Pancreas (tissue), 10 donors: ENCODE measurements at regions not wholly inside any gene's neighbourhood (a gene's known extent, or its start where the extent isn't known, plus 50 kb on each side); places are given as distances from the start of the nearest gene placed in this dataset.

Source experiments
- ATAC-seq, 4 donors: fragments of 200-7000 bp; cut with Tn5 transposase; one replicate each; pipeline versions ENCODE4 v1.8.0 to v1.9.1; 2020; ENCODE audit warnings: mild to moderate bottlenecking in 4 of 4, moderate library complexity in 4 of 4
- DNase-seq, 6 donors: peaks; one replicate each; pipeline ENCODE4 v3.0.0-alpha.2; 2020
- FAIRE-seq: peaks from 2 replicates; lab custom pipeline; 2012; peaks lifted over from hg19 to GRCh38; lab: Jason Lieb, UNC
- H3K27ac ChIP-seq, 4 donors: fragments of 200-600 bp; sonication (generic); 1 replicate in 3 of 4; 2 replicates in 1 of 4; pipeline versions ENCODE4 v1.5.0 to v1.8.0; 2020
- H3K27me3 ChIP-seq, 4 donors: fragments of 200-600 bp; one replicate each; pipeline ENCODE4 v1.8.0; 2021
- H3K36me3 ChIP-seq, 3 donors: fragments of 200-600 bp; sonication (generic) in 1 of 3; one replicate each; pipeline versions ENCODE4 v1.5.0 to v1.8.0; 2020 to 2021
- H3K4me1 ChIP-seq, 3 donors: fragments of 200-600 bp; one replicate each; pipeline ENCODE4 v1.8.0; 2021
- H3K4me3 ChIP-seq, 4 donors: fragments of 200-600 bp; sonication (generic) in 2 of 4; one replicate each; pipeline versions ENCODE4 v1.5.0 to v1.8.0; 2020 to 2021
- H3K9me3 ChIP-seq, 4 donors: fragments of 200-600 bp; one replicate each; pipeline ENCODE4 v1.8.0; 2021
- CTCF ChIP-seq, 4 donors: fragments of 200-600 bp; sonication (generic) in 3 of 4; IDR thresholded peaks; one replicate each; pipeline versions ENCODE4 v1.5.0 to v1.8.0; 2021; ENCODE audit warnings: antibody characterized with exemption in 4 of 4
- WGBS, 2 donors: extraction: QIAGEN DNeasy Blood & Tissue Kit; methylation state at CpG; one replicate each; pipeline ENCODE4 v1.1.7; 2013; 5-methylcytosine and 5-hydroxymethylcytosine counted together
- intact Hi-C, 3 donors: fragments of 100-400 bp; cut with DNase I; formaldehyde crosslinking; loops; one replicate each; pipeline versions ENCODE4 v1.11.1 to v1.14.2; 2022
- donor health status: healthy with polysubstance abuse.
- donor health status: DM: no; HTN: no; CAD: no; lungs with moderate emphysema.
- donor health status: DM: no; HTN: no; CAD: no.
- donor health status: control.
- donor health status: control.
- donor health status: Bipolar disorder and iron deficiency.
- donor health status: DM: yes; HTN: yes; CAD: no.
- donor health status: DM: no; HTN: no; CAD: no.
- donor health status: DM: no; HTN: no; CAD: no.
- donor health status: DM: yes; HTN: yes; CAD: no.

GRCh38 chr6:148081076-148081475 lies 261.6 kb upstream of the SASH1 start:
- no peak overlapping the region for H3K4me3 ChIP-seq
- TF ChIP-seq CTCF (IDR thresholded peaks at IDR 0.05): no peak
- H3K4me1 ChIP-seq: no peaks in the 10 kb centered on the region
- no peak overlapping the region for H3K27ac ChIP-seq
- FAIRE-seq: no peak
- no peak for DNase-seq
- no peaks in the 10 kb centered on the region for H3K36me3 ChIP-seq
- no peak for ATAC-seq
- 72 to 80% methylated on average over 7 of the region's 7 CpGs for WGBS, 2 donors
- no peaks in the 10 kb centered on the region for H3K27me3 ChIP-seq
- intact Hi-C loops: no loop called here
- no peaks in the 10 kb centered on the region for H3K9me3 ChIP-seq

GRCh38 chr6:148082044-148082443 lies 260.6 kb upstream of the SASH1 start:
- no peak overlapping the region for H3K4me3 ChIP-seq
- no peak for TF ChIP-seq CTCF (IDR thresholded peaks at IDR 0.05)
- FAIRE-seq (no peak), ATAC-seq (no peak), DNase-seq (no peak)
- H3K27me3 ChIP-seq: no peaks in the 10 kb centered on the region
- no peaks in the 10 kb centered on the region for H3K9me3 ChIP-seq
- no peaks in the 10 kb centered on the region for H3K36me3 ChIP-seq
- H3K27ac ChIP-seq: no peak overlapping the region
- no peaks in the 10 kb centered on the region for H3K4me1 ChIP-seq
- intact Hi-C loops: no loop called here
- WGBS, 2 donors: 26 to 27% methylated on average over 2 of the region's 2 CpGs

- intact Hi-C loops: no loop called here
- DNase-seq: no peak
- Histone ChIP-seq H3K27ac (no peak overlapping the region), H3K4me3 (no peak overlapping the region), H3K27me3 (no peaks in the 10 kb centered on the region), H3K9me3 (no peaks in the 10 kb centered on the region), H3K4me1 (no peaks in the 10 kb centered on the region), H3K36me3 (no peaks in the 10 kb centered on the region)
- TF ChIP-seq CTCF (IDR thresholded peaks at IDR 0.05): no peak
- no peak for ATAC-seq
- WGBS, 2 donors: 58 to 72% methylated on average over 2 of the region's 2 CpGs
- no peak for FAIRE-seq
Measured at GRCh38 chr6:148082696-148083095, 259.9 kb upstream of the SASH1 start.

GRCh38 chr6:148085631-148086331 lies 256.9 kb upstream of the SASH1 start:
- intact Hi-C loops: no loop called here
- WGBS, 2 donors: 87 to 92% methylated on average over 3 of the region's 3 CpGs
- Histone ChIP-seq H3K4me3 (no peak overlapping the region), H3K4me1 (no peaks in the 10 kb centered on the region), H3K27me3 (no peaks in the 10 kb centered on the region), H3K36me3 (no peaks in the 10 kb centered on the region), H3K27ac (no peak overlapping the region), H3K9me3 (no peaks in the 10 kb centered on the region)
- FAIRE-seq (no peak), ATAC-seq (no peak), DNase-seq (no peak)
- no peak for TF ChIP-seq CTCF (IDR thresholded peaks at IDR 0.05)

- Histone ChIP-seq H3K27me3 (no peaks in the 10 kb centered on the region), H3K27ac (no peak overlapping the region), H3K36me3 (no peaks in the 10 kb centered on the region), H3K4me1 (no peaks in the 10 kb centered on the region), H3K4me3 (no peak overlapping the region), H3K9me3 (no peaks in the 10 kb centered on the region)
- 66 to 77% methylated on average over 1 of the region's 1 CpG for WGBS, 2 donors
- no peak for ATAC-seq
- no peak for DNase-seq
- intact Hi-C loops: no loop called here
- TF ChIP-seq CTCF (IDR thresholded peaks at IDR 0.05): no peak
- FAIRE-seq: no peak
Measured at GRCh38 chr6:148086386-148086785, 256.3 kb upstream of the SASH1 start.
